ENCODE measurements at regions not wholly inside any gene's neighbourhood (a gene's known extent, or its start where the extent isn't known, plus 50 kb on each side); places are given as distances from the start of the nearest gene placed in this dataset.

- H2BK20ac ChIP-seq (ENCODE audit: low read length), result no peak overlapping the region
- H3K36me3 ChIP-seq (ENCODE audit: control insufficient read depth in 2 of 4, insufficient read depth in 4 of 4, low read length in 3 of 4), result no peaks in the 10 kb centered on the region
These were observed 225.3 kb upstream of the AGAP1 start for GRCh38 chr2:235268535-235268934.

More at GRCh38 chr2:235268535-235268934, 225.3 kb upstream of the AGAP1 start:
- Histone ChIP-seq H3K79me1 (ENCODE audit: low read depth, low read length) (no peaks in the 10 kb centered on the region), H3K4ac (replicated peaks; ENCODE audit: insufficient read length, low read depth, low read length) (no peak overlapping the region), H3K14ac (ENCODE audit: insufficient read length) (no peak overlapping the region), H4K8ac (ENCODE audit: extremely low read depth, insufficient read depth, low read length) (no peak overlapping the region), H3K4me1 (replicated peaks in 1 of 4; ENCODE audit: control insufficient read depth in 3 of 4, insufficient read depth in 4 of 4, low read length in 3 of 4) (no peaks in the 10 kb centered on the region), H4K91ac (replicated peaks; ENCODE audit: insufficient read length, low read length) (no peak overlapping the region), H3K4me2 (ENCODE audit: insufficient read depth in 1 of 2, low read depth in 2 of 2, low read length in 2 of 2) (no peak overlapping the region), H2BK15ac (ENCODE audit: low read length) (no peak overlapping the region), H4K5ac (ENCODE audit: insufficient read length, low read depth, low read length) (no peak overlapping the region), H3K27me3 (replicated peaks in 1 of 4; ENCODE audit: control insufficient read depth in 3 of 4, extremely low read depth in 1 of 4, insufficient read depth in 3 of 4, low read length in 3 of 4) (no peaks in the 10 kb centered on the region), H2AFZ (ENCODE audit: low read length) (no peak overlapping the region), H3K56ac (replicated peaks; ENCODE audit: insufficient read length, low read depth, low read length) (no peak overlapping the region), H3K79me2 (ENCODE audit: control insufficient read depth in 1 of 2, insufficient read depth in 2 of 2, low read length in 2 of 2) (no peaks in the 10 kb centered on the region), H3K4me3 (ENCODE audit: extremely low read depth in 1 of 4, insufficient read depth in 2 of 4, low read depth in 3 of 4, low read length in 4 of 4) (no peak overlapping the region), H4K20me1 (replicated peaks in 1 of 2; ENCODE audit: control insufficient read depth in 1 of 2, insufficient read depth in 2 of 2, low read length in 2 of 2) (no peaks in the 10 kb centered on the region), H3K9me3 (ENCODE audit: insufficient read depth in 2 of 2, low read depth in 1 of 2, low read length in 1 of 2) (no peaks in the 10 kb centered on the region), H3K23ac (ENCODE audit: insufficient read length) (no peak overlapping the region), H2BK12ac (ENCODE audit: low read depth, low read length) (no peak overlapping the region), H2BK120ac (replicated peaks; ENCODE audit: low read depth, low read length) (no peak overlapping the region), H3K23me2 (ENCODE audit: low read depth, low read length) (no peaks in the 10 kb centered on the region), H2AK5ac (ENCODE audit: low read depth, low read length) (no peak overlapping the region), H3K9ac (replicated peaks in 1 of 4; ENCODE audit: extremely low read depth in 1 of 4, low read depth in 3 of 4, low read length in 3 of 4) (no peak overlapping the region), H3K18ac (ENCODE audit: extremely low read depth, low read length) (no peak overlapping the region), H3K27ac (ENCODE audit: low read depth, low read length) (no peak overlapping the region), H2BK5ac (ENCODE audit: low read depth, low read length) (no peak overlapping the region)
- TF ChIP-seq RNF2 (IDR thresholded peaks at IDR 0.05; ENCODE audit: borderline replicate concordance, low read depth, low read length, missing control alignments, poor library complexity, severe bottlenecking) (no peak), NRF1 (IDR thresholded peaks at IDR 0.05; ENCODE audit: low read depth, low read length) (no peak), SIX5 (IDR thresholded peaks at IDR 0.05; ENCODE audit: low read depth, low read length) (no peak), BACH1 (IDR thresholded peaks at IDR 0.05; ENCODE audit: low read length) (no peak), KDM5A (IDR thresholded peaks at IDR 0.05; ENCODE audit: low read length) (no peak), RAD21 (IDR thresholded peaks at IDR 0.05 in 1 of 2, conservative IDR thresholded peaks at IDR 0.05 in 1 of 2; ENCODE audit: low read depth in 2 of 2, low read length in 2 of 2) (no peak), POLR2AphosphoS5 (IDR thresholded peaks at IDR 0.05; ENCODE audit: low read depth, low read length) (no peak), SP1 (IDR thresholded peaks at IDR 0.05; ENCODE audit: low read depth, low read length) (no peak), KDM4A (IDR thresholded peaks at IDR 0.05; ENCODE audit: low read depth, low read length, severe bottlenecking) (no peak), CBX8 (IDR thresholded peaks at IDR 0.05; ENCODE audit: borderline replicate concordance, low read depth, low read length) (no peak)
- ChIA-PET POLR2A (ENCODE audit: partially characterized antibody) (no interaction called here), CTCF (ENCODE audit: partially characterized antibody) (no interaction called here)
- DNase-seq (ENCODE audit: low read depth in 1 of 2, low spot score in 2 of 2) (no peak), FAIRE-seq (no peak)
- WGBS, 2 experiments (ENCODE audit: extremely low coverage in 1 of 2, insufficient coverage in 1 of 2, insufficient read length in 1 of 2, insufficient replicate concordance in 2 of 2, low coverage in 1 of 2, low lambda C conversion rate in 2 of 2, missing lambda C conversion rate in 1 of 2), result 88% methylated on average over 7 of the region's 7 CpGs; no CpG with 5 or more reads in 1 of the 2 experiments
